H9 (cell line): ENCODE measurements at regions not wholly inside any gene's neighbourhood (a gene's known extent, or its start where the extent isn't known, plus 50 kb on each side); places are given as distances from the start of the nearest gene placed in this dataset.

Experiments used
- DNase-seq: peaks from one replicate; pipeline ENCODE4 v3.0.0-alpha.2; 2017
- H2AFZ ChIP-seq: one replicate; pipeline ENCODE4 v1.6.1; 2013; ENCODE audit warnings: mild to moderate bottlenecking, low read length, control low read depth, moderate library complexity
- H2AK5ac ChIP-seq: 2 replicates; pipeline ENCODE4 v1.6.1; 2013; ENCODE audit warnings: low read length, control low read depth, mixed read lengths; ENCODE audit not compliant: insufficient read length
- H2BK120ac ChIP-seq: one replicate; pipeline ENCODE4 v1.6.1; 2013; ENCODE audit warnings: low read depth, mild to moderate bottlenecking, low read length, control low read depth, inconsistent platforms; ENCODE audit not compliant: poor library complexity, severe bottlenecking
- H2BK12ac ChIP-seq: 2 replicates; pipeline ENCODE4 v1.6.1; 2013; ENCODE audit warnings: low read length, control low read depth, mixed read lengths, low read depth; ENCODE audit not compliant: insufficient read length
- H2BK15ac ChIP-seq: 2 replicates; pipeline ENCODE4 v1.6.1; 2013; ENCODE audit warnings: low read depth, low read length, control low read depth
- H2BK20ac ChIP-seq: one replicate; pipeline ENCODE4 v1.6.1; 2013; ENCODE audit warnings: low read depth, mild to moderate bottlenecking, low read length, control low read depth, inconsistent platforms; ENCODE audit not compliant: poor library complexity, severe bottlenecking
- H2BK5ac ChIP-seq: 2 replicates; pipeline ENCODE4 v1.6.1; 2013; ENCODE audit warnings: low read length, control low read depth, mixed read lengths; ENCODE audit not compliant: insufficient read length
- H3K14ac ChIP-seq: 2 replicates; pipeline ENCODE4 v1.6.1; 2013; ENCODE audit warnings: low read length, control low read depth; ENCODE audit not compliant: insufficient read depth
- H3K18ac ChIP-seq: 2 replicates; pipeline ENCODE4 v1.6.1; 2013; ENCODE audit warnings: low read depth, mild to moderate bottlenecking, mixed read lengths, low read length, control low read depth; ENCODE audit not compliant: insufficient read length
- H3K23ac ChIP-seq: 2 replicates; pipeline ENCODE4 v1.6.1; 2013; ENCODE audit warnings: low read length, control low read depth, mixed read lengths, low read depth; ENCODE audit not compliant: insufficient read length
- H3K23me2 ChIP-seq: 2 replicates; pipeline ENCODE4 v1.6.1; 2013; ENCODE audit warnings: low read depth, mild to moderate bottlenecking, mixed read lengths, low read length, control low read depth; ENCODE audit not compliant: insufficient read length, poor library complexity, severe bottlenecking
- H3K27ac ChIP-seq: 2 replicates; pipeline ENCODE4 v1.5.1; 2013; ENCODE audit warnings: low read length, control low read depth, mixed read lengths, low read depth; ENCODE audit not compliant: insufficient read length
- H3K27me3 ChIP-seq: 2 replicates; pipeline ENCODE4 v1.6.1; 2013; ENCODE audit warnings: low read length, control low read depth, inconsistent platforms; ENCODE audit not compliant: insufficient read depth
- H3K4ac ChIP-seq: 2 replicates; pipeline ENCODE4 v1.6.1; 2013; ENCODE audit warnings: low read depth, mild to moderate bottlenecking, control low read depth, inconsistent platforms, low read length, moderate library complexity
- H3K4me1 ChIP-seq: 2 replicates; pipeline ENCODE4 v1.6.1; 2013; ENCODE audit warnings: low read length, control low read depth, inconsistent platforms; ENCODE audit not compliant: insufficient read depth
- H3K4me2 ChIP-seq: 2 replicates; pipeline ENCODE4 v1.6.1; 2013; ENCODE audit warnings: low read length, control low read depth, mixed read lengths; ENCODE audit not compliant: insufficient read length, insufficient read depth
- H3K56ac ChIP-seq: 2 replicates; pipeline ENCODE4 v1.6.1; 2013; ENCODE audit warnings: low read depth, mild to moderate bottlenecking, mixed read lengths, low read length, control low read depth; ENCODE audit not compliant: insufficient read length
- H3K79me1 ChIP-seq: 2 replicates; pipeline ENCODE4 v1.6.1; 2013; ENCODE audit warnings: low read depth, mild to moderate bottlenecking, moderate library complexity, low read length, control low read depth, inconsistent platforms; ENCODE audit not compliant: insufficient read depth, poor library complexity, severe bottlenecking
- H3K79me2 ChIP-seq: 2 replicates; pipeline ENCODE4 v1.6.1; 2013; ENCODE audit warnings: low read length, control low read depth, inconsistent platforms; ENCODE audit not compliant: insufficient read depth
- H3K9ac ChIP-seq: 2 replicates; pipeline ENCODE4 v1.6.1; 2013; ENCODE audit warnings: low read length, control low read depth, mixed read lengths; ENCODE audit not compliant: insufficient read length; ENCODE audit errors: extremely low read depth
- H3K9me3 ChIP-seq: one replicate; pipeline ENCODE4 v1.6.1; 2013; ENCODE audit warnings: low read depth, low read length, inconsistent platforms; ENCODE audit not compliant: control insufficient read depth
- H3T11ph ChIP-seq: one replicate; pipeline ENCODE4 v1.6.1; 2013; ENCODE audit warnings: mild to moderate bottlenecking, low read length, control low read depth, inconsistent platforms
- H4K20me1 ChIP-seq: one replicate; pipeline ENCODE4 v1.6.1; 2013; ENCODE audit not compliant: control insufficient read depth, insufficient read length, insufficient read depth
- H4K5ac ChIP-seq: 2 replicates; pipeline ENCODE4 v1.6.1; 2013; ENCODE audit warnings: low read depth, mild to moderate bottlenecking, mixed read lengths, low read length, control low read depth; ENCODE audit not compliant: insufficient read length
- H4K8ac ChIP-seq: replicated peaks from 2 replicates; pipeline ENCODE4 v1.6.1; 2013; ENCODE audit warnings: low read length, control low read depth, mixed read lengths, low read depth; ENCODE audit not compliant: insufficient read length
- H4K91ac ChIP-seq: 2 replicates; pipeline ENCODE4 v1.6.1; 2013; ENCODE audit warnings: low read depth, mild to moderate bottlenecking, moderate library complexity, mixed read lengths, low read length, control low read depth; ENCODE audit not compliant: insufficient read length
- H3K27ac Mint-ChIP-seq, 3 experiments: 2 replicates in 2 of 3; 3 replicates in 1 of 3; pipeline ENCODE4 v1.8.0; 2020 to 2021; ENCODE audit warnings: mixed read lengths in 3 of 3, mild to moderate bottlenecking in 1 of 3, moderate library complexity in 1 of 3
- H3K27me3 Mint-ChIP-seq: 2 replicates; pipeline ENCODE4 v1.8.0; 2021; ENCODE audit warnings: low read depth, mild to moderate bottlenecking, moderate library complexity, mixed read lengths
- H3K36me3 Mint-ChIP-seq, 3 experiments: 2 replicates in 2 of 3; 3 replicates in 1 of 3; pipeline ENCODE4 v1.8.0; 2020 to 2021; ENCODE audit warnings: low read depth in 3 of 3, mixed read lengths in 3 of 3; ENCODE audit not compliant: insufficient read depth in 1 of 3
- H3K4me1 Mint-ChIP-seq, 2 experiments: 2 replicates each; pipeline ENCODE4 v1.8.0; 2020; ENCODE audit warnings: mixed read lengths in 2 of 2
- H3K4me3 Mint-ChIP-seq, 2 experiments: 2 replicates in 1 of 2; 3 replicates in 1 of 2; pipeline ENCODE4 v1.8.0; 2020 to 2021; ENCODE audit warnings: mild to moderate bottlenecking in 2 of 2, mixed read lengths in 2 of 2, moderate library complexity in 1 of 2
- H3K9me3 Mint-ChIP-seq, 2 experiments: 2 replicates in 1 of 2; 3 replicates in 1 of 2; pipeline ENCODE4 v1.8.0; 2020; ENCODE audit warnings: mild to moderate bottlenecking in 2 of 2, mixed read lengths in 2 of 2, moderate library complexity in 1 of 2
- CTCF ChIP-seq: fragments of 200-600 bp; sonication (generic); conservative IDR thresholded peaks from 3 replicates; pipeline ENCODE4 v1.8.0; 2021; ENCODE audit warnings: antibody characterized with exemption, mild to moderate bottlenecking
- WGBS: extraction: QIAGEN DNeasy Blood & Tissue Kit; methylation state at CpG from one replicate; pipeline ENCODE4 v1.1.7; 2013; ENCODE audit warnings: missing lambda C conversion rate, low lambda C conversion rate, mixed read lengths; ENCODE audit not compliant: insufficient read length; ENCODE audit errors: extremely low coverage; 5-methylcytosine and 5-hydroxymethylcytosine counted together

GRCh38 chr6:40718401-40718800 lies 131.2 kb upstream of the LRFN2 start:
- H3K56ac ChIP-seq = no peak overlapping the region
- no peak overlapping the region for H3K4me3 Mint-ChIP-seq
- H3K9ac ChIP-seq = no peak overlapping the region
- no peak overlapping the region for H3K4ac ChIP-seq
- peaks cover 5% of the 10 kb centered on the region; the same call in 1 of the 2 replicates for H3K4me1 ChIP-seq
- H2BK5ac ChIP-seq = no peak overlapping the region
- H4K8ac ChIP-seq = no peak overlapping the region
- no peaks in the 10 kb centered on the region for H4K20me1 ChIP-seq
- H3K9me3 Mint-ChIP-seq = no peaks in the 10 kb centered on the region; a peak in 1 of 5 replicates
- no peaks in the 10 kb centered on the region for H3K27me3 ChIP-seq
- no peaks in the 10 kb centered on the region for H3K79me1 ChIP-seq
- H3T11ph ChIP-seq = no peak overlapping the region
- H2AFZ ChIP-seq = no peak overlapping the region
- no peak overlapping the region for H2BK20ac ChIP-seq
- no peak overlapping the region for H2BK120ac ChIP-seq
- WGBS = no CpG with 5 or more reads among the region's 1 CpG
- no peak overlapping the region for H3K27ac ChIP-seq
- no peaks in the 10 kb centered on the region; the same call in 1 of the 2 replicates for H3K79me2 ChIP-seq
- no peak overlapping the region for H4K91ac ChIP-seq
- H3K9me3 ChIP-seq = no peaks in the 10 kb centered on the region
- no peak for TF ChIP-seq CTCF
- no peak overlapping the region for H3K14ac ChIP-seq
- H2BK15ac ChIP-seq = no peak overlapping the region
- no peaks in the 10 kb centered on the region for H3K36me3 Mint-ChIP-seq
- no peak overlapping the region for H3K18ac ChIP-seq
- H3K4me2 ChIP-seq = no peak overlapping the region
- no peak overlapping the region for H3K23ac ChIP-seq
- no peak overlapping the region for H2BK12ac ChIP-seq
- peaks cover 32 to 41% of the 10 kb centered on the region in 2 experiments for H3K4me1 Mint-ChIP-seq
- no peak overlapping the region for H2AK5ac ChIP-seq
- no peak overlapping the region for H4K5ac ChIP-seq
- no peak for DNase-seq
- H3K23me2 ChIP-seq = no peaks in the 10 kb centered on the region
- H3K27me3 Mint-ChIP-seq = peaks cover 10% of the 10 kb centered on the region
- H3K27ac Mint-ChIP-seq = no peak overlapping the region
